HEK293 (cell line): ENCODE measurements at regions not wholly inside any gene's neighbourhood (a gene's known extent, or its start where the extent isn't known, plus 50 kb on each side); places are given as distances from the start of the nearest gene placed in this dataset.

Source experiments
- CTCF ChIA-PET: fragments of 350-600 bp; formaldehyde crosslinking; extraction: SDS; loops from one replicate; lab custom pipeline; 2021; ENCODE audit warnings: antibody characterized with exemption; lab: Yijun Ruan, JAX
- POLR2A ChIA-PET: fragments of 300-600 bp; formaldehyde crosslinking; extraction: SDS; loops from one replicate; lab custom pipeline; 2020; ENCODE audit warnings: antibody characterized with exemption, inconsistent platforms; lab: Yijun Ruan, JAX
- H3K27ac ChIP-seq: fragments of 200-500 bp; sonication (Bioruptor generic); 2 replicates; pipeline ENCODE4 v1.5.1; 2014; ENCODE audit warnings: low read depth, low read length, control low read depth, inconsistent platforms; ENCODE audit errors: extremely low read depth
- H3K36me3 ChIP-seq, 2 experiments: fragments of 200-500 bp in 1 of 2; sonication (Bioruptor generic) in 1 of 2; 1 replicate in 1 of 2; 2 replicates in 1 of 2; pipeline ENCODE4 v1.5.1; 2014 to 2017; ENCODE audit warnings: inconsistent platforms in 2 of 2, low read length in 2 of 2; ENCODE audit not compliant: control insufficient read depth in 2 of 2, insufficient read depth in 1 of 2
- H3K4me1 ChIP-seq: fragments of 200-500 bp; sonication (Bioruptor generic); 2 replicates; pipeline ENCODE4 v1.5.1; 2014; ENCODE audit warnings: mild to moderate bottlenecking, low read length, inconsistent platforms; ENCODE audit not compliant: control insufficient read depth, insufficient read depth
- H3K4me3 ChIP-seq: 2 replicates; pipeline ENCODE4 v1.5.1; 2011; ENCODE audit warnings: low read depth, mild to moderate bottlenecking, control low read depth, low read length, moderate library complexity
- H3K9me3 ChIP-seq: fragments of 200-500 bp; sonication (Bioruptor generic); 2 replicates; pipeline ENCODE4 v1.5.1; 2014; ENCODE audit warnings: low read depth, low read length, inconsistent platforms; ENCODE audit not compliant: control insufficient read depth, insufficient read depth
- CTCF ChIP-seq: fragments of 450-650 bp; formaldehyde crosslinking; IDR thresholded peaks from 2 replicates; pipeline ENCODE4 v1.5.1; 2016; ENCODE audit warnings: missing biosample characterization, missing genetic modification characterization
- ZBTB11 ChIP-seq: fragments of 450-650 bp; formaldehyde crosslinking; conservative IDR thresholded peaks from 2 replicates; pipeline ENCODE4 v1.5.1; 2016; ENCODE audit warnings: low read depth, missing biosample characterization, missing genetic modification characterization
- ZFP3 ChIP-seq: fragments of 450-650 bp; formaldehyde crosslinking; IDR thresholded peaks from 2 replicates; pipeline ENCODE4 v1.5.1; 2016; ENCODE audit warnings: low read depth, missing biosample characterization, missing genetic modification characterization
- ZNF133 ChIP-seq: fragments of 450-650 bp; formaldehyde crosslinking; IDR thresholded peaks from 2 replicates; pipeline ENCODE4 v1.5.1; 2016; ENCODE audit warnings: missing biosample characterization, missing genetic modification characterization
- ZNF221 ChIP-seq: fragments of 450-650 bp; formaldehyde crosslinking; IDR thresholded peaks from 2 replicates; pipeline ENCODE4 v1.5.1; 2017; ENCODE audit warnings: missing biosample characterization, missing genetic modification characterization, borderline replicate concordance
- ZNF24 ChIP-seq: fragments of 450-650 bp; formaldehyde crosslinking; IDR thresholded peaks from 2 replicates; pipeline ENCODE4 v1.5.1; 2016; ENCODE audit warnings: missing biosample characterization, missing genetic modification characterization
- ZNF280D ChIP-seq: fragments of 450-650 bp; formaldehyde crosslinking; IDR thresholded peaks from 2 replicates; pipeline ENCODE4 v1.5.1; 2016; ENCODE audit warnings: missing biosample characterization, missing genetic modification characterization
- ZNF501 ChIP-seq: fragments of 450-650 bp; formaldehyde crosslinking; IDR thresholded peaks from 2 replicates; pipeline ENCODE4 v1.5.1; 2016; ENCODE audit warnings: missing biosample characterization, missing genetic modification characterization
- ZNF514 ChIP-seq: fragments of 450-650 bp; formaldehyde crosslinking; IDR thresholded peaks from 2 replicates; pipeline ENCODE4 v1.5.1; 2016; ENCODE audit warnings: missing biosample characterization, missing genetic modification characterization
- ZNF585B ChIP-seq: fragments of 450-650 bp; formaldehyde crosslinking; IDR thresholded peaks from 2 replicates; pipeline ENCODE4 v1.5.1; 2016; ENCODE audit warnings: missing biosample characterization, missing genetic modification characterization
- ZNF600 ChIP-seq: fragments of 450-650 bp; formaldehyde crosslinking; IDR thresholded peaks from 2 replicates; pipeline ENCODE4 v1.5.1; 2016; ENCODE audit warnings: missing biosample characterization, missing genetic modification characterization
- ZNF658 ChIP-seq: fragments of 450-650 bp; formaldehyde crosslinking; IDR thresholded peaks from 2 replicates; pipeline ENCODE4; 2016; ENCODE audit warnings: missing biosample characterization, missing genetic modification characterization
- ZNF670 ChIP-seq: fragments of 450-650 bp; formaldehyde crosslinking; IDR thresholded peaks from 2 replicates; pipeline ENCODE4 v1.5.1; 2016; ENCODE audit warnings: missing biosample characterization, missing genetic modification characterization, low read depth
- ZNF76 ChIP-seq: fragments of 450-650 bp; formaldehyde crosslinking; IDR thresholded peaks from 2 replicates; pipeline ENCODE4; 2016; ENCODE audit warnings: low read depth, missing biosample characterization, missing genetic modification characterization, borderline replicate concordance
- ZNF830 ChIP-seq: fragments of 450-650 bp; IDR thresholded peaks from 2 replicates; pipeline ENCODE4 v1.5.0; 2018; ENCODE audit warnings: missing biosample characterization, missing genetic modification characterization, low read depth, mild to moderate bottlenecking, moderate library complexity
- ZNF843 ChIP-seq: fragments of 450-650 bp; formaldehyde crosslinking; IDR thresholded peaks from 2 replicates; pipeline ENCODE4 v1.5.1; 2016; ENCODE audit warnings: missing biosample characterization, missing genetic modification characterization
- ZSCAN16 ChIP-seq: fragments of 450-650 bp; formaldehyde crosslinking; IDR thresholded peaks from 2 replicates; pipeline ENCODE4 v1.5.1; 2016; ENCODE audit warnings: missing biosample characterization, missing genetic modification characterization
- TF ChIP-seq, protein P1 (sequence below): fragments of 450-650 bp; formaldehyde crosslinking; IDR thresholded peaks from 2 replicates; pipeline ENCODE4 v1.5.1; 2017; ENCODE audit warnings: missing biosample characterization, missing genetic modification characterization
- TF ChIP-seq, protein P2 (sequence below): fragments of 450-650 bp; formaldehyde crosslinking; IDR thresholded peaks from 2 replicates; pipeline ENCODE4 v1.5.1; 2017; ENCODE audit warnings: missing biosample characterization, missing genetic modification characterization

DNA sequence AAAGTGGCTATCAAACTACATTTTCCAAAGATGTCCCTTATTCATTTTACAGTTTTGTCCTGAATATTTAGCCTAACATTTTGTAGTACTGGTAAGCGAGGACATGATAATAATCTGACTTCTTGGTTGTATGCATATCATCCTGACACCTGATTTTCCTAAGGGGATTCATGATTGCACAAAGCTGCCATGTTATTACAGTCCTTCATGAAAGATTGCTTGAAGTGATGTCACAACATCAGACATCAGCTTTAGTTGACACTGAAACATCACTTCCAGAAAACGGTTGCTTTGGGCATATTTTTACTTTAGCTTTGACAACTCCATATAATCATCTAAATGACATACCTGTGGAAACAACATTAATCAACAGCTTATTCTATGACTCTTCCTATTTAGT, 188.7 kb upstream of the PABPC4L start:
- Histone ChIP-seq H3K27ac (no peak overlapping the region), H3K4me3 (no peak overlapping the region), H3K36me3 (no peaks in the 10 kb centered on the region), H3K9me3 (no peaks in the 10 kb centered on the region), H3K4me1 (no peaks in the 10 kb centered on the region)
- CTCF ChIA-PET = no interaction called here
- POLR2A ChIA-PET = no interaction called here
- TF ChIP-seq CTCF (no peak), ZFP3 (tag by site-specific recombination) (no peak), ZNF24 (tag by site-specific recombination) (no peak), ZBTB11 (no peak), ZNF670 (no peak), ZNF514 (no peak), ZNF76 (tag by site-specific recombination) (no peak), ZNF658 (tag by site-specific recombination) (no peak), ZNF600 (no peak), ZNF585B (tag by site-specific recombination) (no peak), ZSCAN16 (tag by site-specific recombination) (no peak)
- TF ChIP-seq, protein P1, sequence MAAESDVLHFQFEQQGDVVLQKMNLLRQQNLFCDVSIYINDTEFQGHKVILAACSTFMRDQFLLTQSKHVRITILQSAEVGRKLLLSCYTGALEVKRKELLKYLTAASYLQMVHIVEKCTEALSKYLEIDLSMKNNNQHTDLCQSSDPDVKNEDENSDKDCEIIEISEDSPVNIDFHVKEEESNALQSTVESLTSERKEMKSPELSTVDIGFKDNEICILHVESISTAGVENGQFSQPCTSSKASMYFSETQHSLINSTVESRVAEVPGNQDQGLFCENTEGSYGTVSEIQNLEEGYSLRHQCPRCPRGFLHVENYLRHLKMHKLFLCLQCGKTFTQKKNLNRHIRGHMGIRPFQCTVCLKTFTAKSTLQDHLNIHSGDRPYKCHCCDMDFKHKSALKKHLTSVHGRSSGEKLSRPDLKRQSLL (tag by site-specific recombination) = no peak
- TF ChIP-seq, protein P2, sequence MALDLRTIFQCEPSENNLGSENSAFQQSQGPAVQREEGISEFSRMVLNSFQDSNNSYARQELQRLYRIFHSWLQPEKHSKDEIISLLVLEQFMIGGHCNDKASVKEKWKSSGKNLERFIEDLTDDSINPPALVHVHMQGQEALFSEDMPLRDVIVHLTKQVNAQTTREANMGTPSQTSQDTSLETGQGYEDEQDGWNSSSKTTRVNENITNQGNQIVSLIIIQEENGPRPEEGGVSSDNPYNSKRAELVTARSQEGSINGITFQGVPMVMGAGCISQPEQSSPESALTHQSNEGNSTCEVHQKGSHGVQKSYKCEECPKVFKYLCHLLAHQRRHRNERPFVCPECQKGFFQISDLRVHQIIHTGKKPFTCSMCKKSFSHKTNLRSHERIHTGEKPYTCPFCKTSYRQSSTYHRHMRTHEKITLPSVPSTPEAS (tag by site-specific recombination) = no peak

DNA sequence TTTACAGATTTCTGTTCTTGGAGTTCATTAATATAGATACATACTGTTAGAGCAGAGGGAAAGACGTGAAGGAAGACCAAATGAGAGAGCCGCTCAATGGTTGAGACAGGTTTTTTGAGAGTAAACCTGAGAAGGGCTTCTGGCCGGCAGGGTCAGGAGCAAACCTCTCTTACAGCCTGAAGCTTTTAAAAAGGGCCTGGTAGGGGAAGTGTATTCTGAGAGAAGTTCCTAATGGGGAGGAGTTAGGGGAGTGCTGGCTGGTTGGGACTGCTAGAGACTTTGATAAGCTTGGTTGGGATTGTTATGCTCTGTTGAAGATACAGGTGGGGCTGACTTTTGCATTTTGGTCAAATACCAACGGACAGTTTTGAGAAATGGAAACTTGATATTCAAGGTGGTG, 186.8 kb upstream of the PABPC4L start:
- no peaks in the 10 kb centered on the region for H3K36me3 ChIP-seq
- ChIA-PET CTCF (no interaction called here), POLR2A (no interaction called here)
- H3K9me3 ChIP-seq = no peaks in the 10 kb centered on the region
- H3K4me3 ChIP-seq = no peak overlapping the region
- H3K4me1 ChIP-seq = no peaks in the 10 kb centered on the region
- H3K27ac ChIP-seq = no peak overlapping the region
- no peak for TF ChIP-seq ZNF830
- no peak for TF ChIP-seq ZBTB11
- no peak for TF ChIP-seq ZNF133 (tag by site-specific recombination)
- TF ChIP-seq ZNF501 (tag by site-specific recombination) = no peak
- TF ChIP-seq ZNF280D (tag by site-specific recombination) = no peak
- TF ChIP-seq ZNF221 (tag by site-specific recombination) = no peak
- no peak for TF ChIP-seq ZNF843 (tag by site-specific recombination)
